ENCODE measurements at regions not wholly inside any gene's neighbourhood (a gene's known extent, or its start where the extent isn't known, plus 50 kb on each side); places are given as distances from the start of the nearest gene placed in this dataset.
"Not testable (repeated sequence)": the region's sequence is repeated elsewhere in the genome, so short reads cannot be mapped to it uniquely, and the experiment has no call there.

- TF ChIP-seq CTCF (optimal IDR thresholded peaks at IDR 0.05 in 1 of 3, IDR thresholded peaks at IDR 0.05 in 1 of 3, conservative IDR thresholded peaks at IDR 0.05 in 1 of 3; ENCODE audit: extremely low read depth in 1 of 3, insufficient read depth in 2 of 3, low read length in 3 of 3); EZH2 (IDR thresholded peaks at IDR 0.05; ENCODE audit: low read length): not testable (repeated sequence)
Measured at GRCh38 chrX:85529141-85529540, 149.7 kb upstream of the POF1B start.
